Stimulated activated CD8-positive, alpha-beta memory T cell treated with anti-CD3 and anti-CD28 coated beads, Interleukin-2, amount 100 ng/mL, for 48 hours (primary cell): ENCODE measurements at regions not wholly inside any gene's neighbourhood (a gene's known extent, or its start where the extent isn't known, plus 50 kb on each side); places are given as distances from the start of the nearest gene placed in this dataset.

ENCODE experiments used
- DNase-seq, 2 donors: peaks; one replicate each; pipeline ENCODE4 v3.0.0-alpha.2; 2020; ENCODE audit warnings: low read depth in 2 of 2

GRCh38 chr19:28977826-28978225 lies 235.1 kb downstream of the UQCRFS1 start:
- DNase-seq, result no peak

- no peak for DNase-seq
Measured at GRCh38 chr19:28972058-28972852, 240.7 kb downstream of the UQCRFS1 start.

DNA sequence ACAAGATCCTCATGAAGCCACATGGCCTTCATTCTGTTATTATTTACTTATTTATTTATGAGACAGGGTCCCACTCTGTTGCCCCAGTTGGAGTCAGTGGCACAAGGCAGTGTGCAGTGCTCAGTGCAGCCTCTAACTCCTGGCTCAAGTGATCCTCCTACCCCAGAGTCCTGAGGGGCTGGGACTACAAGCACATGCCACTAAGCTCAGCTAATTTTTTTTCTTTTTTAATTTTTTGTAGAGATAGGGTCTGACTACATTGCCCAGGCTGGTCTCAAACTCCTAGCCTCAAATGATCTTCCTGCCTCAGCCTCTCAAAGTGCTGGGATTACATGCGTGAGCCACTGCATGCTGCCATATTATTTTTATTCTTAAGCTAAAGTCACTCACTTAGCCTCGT lies 241.4 kb downstream of the UQCRFS1 start:
- DNase-seq, result no peak

DNA sequence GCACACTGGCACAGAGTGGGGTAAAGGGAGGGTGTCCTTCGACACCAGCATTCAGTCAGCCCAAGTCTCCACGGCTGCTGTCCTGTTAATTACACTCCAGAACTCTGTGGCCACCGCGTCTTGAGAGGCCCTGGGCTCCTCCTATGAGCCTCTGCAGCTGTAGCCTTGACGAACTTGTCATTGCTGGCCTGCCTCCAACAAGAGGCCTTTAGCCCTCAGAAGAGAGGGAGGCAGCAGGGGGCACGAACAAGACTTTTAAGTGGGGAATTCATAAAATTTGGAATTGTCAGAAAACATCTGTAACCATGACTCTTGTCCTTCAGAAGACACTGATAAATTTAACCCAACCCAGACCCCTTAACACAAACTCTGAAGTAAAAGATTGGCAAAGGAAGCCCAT lies 241.9 kb downstream of the UQCRFS1 start:
- no peak for DNase-seq

GRCh38 chr19:28968721-28969120 lies 244.2 kb downstream of the UQCRFS1 start:
- DNase-seq, result no peak

GRCh38 chr19:28966737-28967399 lies 246.1 kb downstream of the UQCRFS1 start:
- DNase-seq, result no peak

DNA sequence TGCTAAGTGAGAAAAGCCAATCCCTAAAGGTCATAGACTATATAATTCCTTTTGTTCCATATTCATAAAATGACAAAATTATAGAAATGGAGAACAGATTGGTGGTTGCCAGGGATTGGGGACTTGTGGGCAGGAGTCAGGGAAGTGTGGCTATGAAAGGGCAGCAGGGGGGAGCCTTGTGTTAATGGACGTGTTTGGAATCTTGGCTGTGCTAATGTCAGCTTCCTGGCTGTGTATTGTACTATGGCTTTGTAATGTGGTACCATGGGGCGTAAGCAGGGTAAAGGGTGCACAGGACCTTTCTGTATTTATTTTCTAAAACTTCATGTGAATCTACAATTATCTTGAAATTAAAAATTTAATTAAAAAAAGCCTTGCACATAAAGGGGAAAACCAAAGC lies 248.5 kb downstream of the UQCRFS1 start:
- DNase-seq, result no peak

DNA sequence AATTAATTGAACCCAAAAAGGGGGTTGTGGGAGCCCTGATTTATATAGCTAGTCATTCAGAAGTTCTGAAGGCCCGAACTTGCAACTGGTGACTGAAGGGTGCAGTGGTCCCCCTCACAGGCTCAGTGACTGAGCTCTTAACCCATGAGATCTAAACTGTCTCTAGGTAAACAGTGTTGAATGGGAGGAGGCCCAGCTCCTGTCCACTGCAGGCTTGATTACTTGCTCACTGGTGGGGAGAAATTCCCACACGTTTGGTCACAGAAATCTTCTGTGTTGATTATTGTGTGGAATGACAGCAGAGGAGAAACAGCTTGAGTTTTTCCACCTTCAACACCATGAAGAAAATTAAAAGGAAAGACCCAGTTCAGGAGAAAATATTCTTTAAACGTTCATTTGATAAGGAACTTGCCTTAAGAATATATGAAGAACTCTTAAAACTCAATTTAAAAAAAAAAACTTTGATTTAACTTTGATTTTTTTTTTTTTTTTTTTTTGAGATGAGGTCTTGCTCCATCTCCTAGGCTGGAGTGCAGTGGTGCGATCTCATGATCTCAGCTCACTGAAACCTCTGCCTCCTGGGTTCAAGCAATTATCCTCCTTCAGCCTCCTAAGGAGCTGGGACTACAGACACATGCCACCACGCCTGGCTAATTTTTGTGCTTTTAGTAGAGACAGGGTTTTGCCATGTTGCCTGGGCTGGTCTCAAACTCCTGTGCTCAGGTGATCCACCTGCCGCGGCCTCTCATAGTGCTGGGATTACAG lies 249.3 kb downstream of the UQCRFS1 start:
- no peak for DNase-seq

DNA sequence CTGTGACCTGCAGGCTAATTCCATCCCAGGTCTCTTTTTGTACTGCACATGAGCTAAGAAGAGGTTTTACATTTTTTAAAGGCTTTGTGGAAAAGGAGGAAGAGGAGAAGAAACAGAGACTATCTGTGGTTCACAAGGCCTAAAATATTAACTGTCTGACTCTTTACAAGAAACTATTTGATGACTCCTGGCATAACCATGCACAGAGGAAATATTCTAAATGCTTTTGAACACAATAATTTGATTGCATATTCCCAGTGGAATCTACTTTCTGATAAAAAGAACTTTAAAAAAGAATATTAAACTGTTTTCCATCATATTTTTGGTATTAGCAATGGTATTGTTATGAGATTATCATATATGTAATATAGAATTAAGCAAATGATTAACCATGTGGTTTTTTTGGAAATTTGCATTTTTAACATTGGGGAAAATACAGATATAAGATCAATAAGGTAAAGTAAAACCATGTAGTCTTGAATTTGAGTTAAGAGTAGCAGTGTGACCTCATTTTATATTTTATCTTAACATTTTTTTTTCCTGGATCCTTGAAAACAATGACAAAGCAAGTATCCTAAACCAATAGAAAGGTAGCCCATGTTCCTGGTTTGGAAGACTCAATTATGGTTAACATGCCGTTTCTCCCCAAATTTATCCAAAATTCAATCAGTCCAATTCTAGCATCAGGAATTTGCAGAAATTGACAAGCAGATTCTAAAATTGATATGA lies 251.0 kb downstream of the UQCRFS1 start:
- no peak for DNase-seq

- DNase-seq, result no peak
Measured at GRCh38 chr19:28960986-28961705, 251.8 kb downstream of the UQCRFS1 start.

- no peak for DNase-seq
Measured at GRCh38 chr19:28960586-28960985, 252.4 kb downstream of the UQCRFS1 start.

GRCh38 chr19:28956961-28957360 lies 256.0 kb downstream of the UQCRFS1 start:
- DNase-seq, result no peak

- DNase-seq, result no peak
Measured at GRCh38 chr19:28956421-28956820, 256.5 kb downstream of the UQCRFS1 start.

- no peak for DNase-seq
Measured at GRCh38 chr19:28949535-28949934, 263.4 kb downstream of the UQCRFS1 start.

DNA sequence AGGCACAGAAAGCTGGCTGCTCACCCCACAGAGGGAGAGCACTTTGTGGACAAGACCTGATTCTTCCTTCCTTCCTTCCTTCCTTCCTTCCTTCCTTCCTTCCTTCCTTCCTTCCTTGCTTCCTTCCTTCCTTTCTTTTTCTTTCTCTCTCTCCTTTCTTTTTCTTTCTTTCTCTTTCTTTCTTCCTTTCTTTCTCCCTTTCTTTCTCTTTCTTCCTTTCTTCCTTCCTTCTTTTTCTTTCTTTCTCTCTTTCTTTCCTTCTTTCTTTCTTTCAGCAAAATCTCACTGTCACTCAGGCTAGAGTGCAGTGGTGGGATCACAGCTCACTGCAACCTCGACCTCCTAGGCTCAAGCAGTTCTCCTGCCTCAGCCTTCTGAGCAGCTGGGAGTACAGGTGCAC lies 263.9 kb downstream of the UQCRFS1 start:
- DNase-seq, result no peak

DNA sequence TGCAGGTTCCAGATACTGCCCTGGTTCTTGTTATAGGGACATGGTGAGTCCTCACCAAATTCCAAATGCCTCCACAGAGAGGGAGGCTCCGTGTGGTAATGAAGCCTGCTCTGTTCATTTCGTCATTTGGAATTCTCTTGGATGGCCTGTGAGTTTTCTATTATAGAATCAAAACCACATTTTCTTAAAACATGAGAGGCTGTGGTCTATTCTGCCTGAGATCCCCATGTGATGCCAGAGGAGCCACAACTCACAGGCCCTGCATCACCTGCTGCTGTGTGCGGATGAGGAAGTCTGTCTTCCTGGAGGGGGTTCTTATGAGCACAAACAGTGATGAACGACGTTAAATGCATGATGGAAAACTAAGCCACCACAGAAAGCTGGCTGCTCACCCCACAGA lies 264.4 kb downstream of the UQCRFS1 start:
- no peak for DNase-seq

DNA sequence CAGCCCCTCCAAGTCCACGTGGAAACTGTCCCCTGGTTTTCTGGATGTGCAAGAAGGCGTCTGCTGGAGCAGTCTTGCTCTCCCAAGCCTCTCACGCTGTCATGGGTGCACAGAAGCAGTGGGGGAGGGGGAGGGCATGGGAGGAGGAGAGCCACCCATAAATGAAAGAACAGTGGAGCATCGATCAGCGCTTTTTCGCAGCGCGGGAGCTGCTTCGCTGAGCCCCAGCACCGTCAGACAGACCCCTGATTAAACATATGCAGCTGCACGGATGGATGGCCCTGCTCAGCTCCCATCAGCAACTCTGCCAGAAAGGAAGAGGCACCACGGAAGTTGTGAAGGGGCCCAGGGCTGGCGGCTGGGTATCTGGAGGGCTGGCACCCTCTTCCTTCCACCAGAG lies 264.9 kb downstream of the UQCRFS1 start:
- no peak for DNase-seq

GRCh38 chr19:28943651-28944050 lies 269.3 kb downstream of the UQCRFS1 start:
- DNase-seq, result no peak

DNA sequence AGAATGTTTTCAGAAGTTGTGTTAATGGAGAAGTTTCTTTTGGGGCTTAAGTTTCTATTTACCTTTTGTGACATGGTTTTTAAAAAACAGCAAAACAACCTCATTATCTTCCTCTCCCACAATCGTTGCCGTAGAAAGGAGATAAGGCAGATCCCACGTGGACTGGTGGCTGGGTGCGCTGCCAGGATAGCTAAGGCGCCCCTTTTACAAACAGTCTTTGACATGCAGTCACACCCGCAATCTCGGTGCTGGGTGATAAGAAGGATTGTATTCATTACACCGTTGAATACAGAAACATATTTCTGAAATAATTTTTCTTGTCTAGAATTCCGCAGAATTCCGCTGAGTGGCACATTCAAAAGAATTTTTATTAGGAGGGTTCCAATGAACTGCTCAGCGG lies 271.1 kb downstream of the UQCRFS1 start:
- no peak for DNase-seq

DNA sequence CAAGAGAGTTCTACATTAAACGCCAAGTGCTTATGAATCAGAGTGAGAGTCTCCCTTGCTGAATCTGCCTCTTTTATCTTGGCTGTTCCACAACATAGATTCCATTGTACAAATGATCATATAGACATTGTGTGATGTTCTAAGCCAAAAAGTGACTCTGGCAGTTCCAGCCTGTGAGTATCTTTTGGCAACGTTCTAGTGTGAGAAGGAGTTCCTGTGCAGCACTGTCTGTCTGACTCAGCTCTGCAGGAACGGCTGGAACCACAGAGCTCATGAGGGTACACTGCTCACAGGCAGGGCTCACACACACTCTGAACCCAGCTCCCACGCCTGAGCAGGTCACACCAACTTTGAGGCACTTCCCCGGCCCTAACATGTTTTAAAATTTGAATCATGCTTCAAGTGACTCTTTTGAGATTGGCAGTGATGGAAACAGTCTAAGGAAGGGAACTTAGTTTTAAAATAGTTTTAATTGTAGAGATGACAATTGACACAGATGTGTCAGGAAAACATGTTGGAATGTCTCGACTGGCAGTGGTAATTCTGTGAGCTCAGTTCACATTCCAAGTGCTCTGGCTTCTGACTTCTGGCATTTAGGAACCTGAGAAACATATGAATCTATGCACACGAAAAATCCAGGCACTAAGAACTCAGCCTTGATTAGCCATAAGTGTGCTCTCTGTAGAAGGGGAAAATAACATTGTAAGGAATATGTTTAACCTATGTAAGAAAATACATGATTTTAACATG lies 272.0 kb downstream of the UQCRFS1 start:
- no peak for DNase-seq

DNA sequence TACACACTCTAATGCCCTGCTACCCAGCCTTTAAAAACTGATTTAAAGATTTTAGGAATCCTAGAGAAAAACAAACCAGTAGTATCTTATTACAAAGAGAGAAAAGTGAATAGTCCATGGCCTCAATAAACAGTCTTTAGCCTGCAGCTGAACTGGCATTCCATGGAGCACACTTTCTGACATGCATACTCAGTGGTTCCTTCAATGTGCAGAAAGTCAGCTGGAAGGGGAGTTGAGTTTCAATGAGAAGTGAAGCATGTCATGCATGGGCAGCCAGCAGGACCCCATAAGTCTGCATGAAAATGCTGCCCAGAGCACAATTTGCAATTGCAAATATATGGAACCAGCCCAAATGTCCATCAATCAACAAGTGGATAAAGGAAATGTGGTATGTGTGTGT lies 273.7 kb downstream of the UQCRFS1 start:
- DNase-seq, result no peak
